Uterus (tissue), 2 donors: ENCODE measurements at regions not wholly inside any gene's neighbourhood (a gene's known extent, or its start where the extent isn't known, plus 50 kb on each side); places are given as distances from the start of the nearest gene placed in this dataset.

Source experiments
- POLR2A ChIP-seq, 2 donors: fragments of 450-650 bp; IDR thresholded peaks; one replicate each; pipeline ENCODE4 v1.6.1; 2016; ENCODE audit warnings: antibody characterized with exemption in 2 of 2, mild to moderate bottlenecking in 1 of 2, moderate library complexity in 1 of 2
- TF ChIP-seq, protein P1 (sequence below), 4 experiments: fragments of 200-600 bp in 2 of 4; fragments of 450-650 bp in 2 of 4; sonication (generic) in 2 of 4; IDR thresholded peaks; one replicate each; pipeline ENCODE4 v1.5.1; 2016 to 2019; ENCODE audit warnings: antibody characterized with exemption in 4 of 4, mild to moderate bottlenecking in 2 of 4, moderate library complexity in 1 of 4

- TF ChIP-seq POLR2A (IDR thresholded peaks at IDR 0.05), result no peak
- TF ChIP-seq, protein P1, sequence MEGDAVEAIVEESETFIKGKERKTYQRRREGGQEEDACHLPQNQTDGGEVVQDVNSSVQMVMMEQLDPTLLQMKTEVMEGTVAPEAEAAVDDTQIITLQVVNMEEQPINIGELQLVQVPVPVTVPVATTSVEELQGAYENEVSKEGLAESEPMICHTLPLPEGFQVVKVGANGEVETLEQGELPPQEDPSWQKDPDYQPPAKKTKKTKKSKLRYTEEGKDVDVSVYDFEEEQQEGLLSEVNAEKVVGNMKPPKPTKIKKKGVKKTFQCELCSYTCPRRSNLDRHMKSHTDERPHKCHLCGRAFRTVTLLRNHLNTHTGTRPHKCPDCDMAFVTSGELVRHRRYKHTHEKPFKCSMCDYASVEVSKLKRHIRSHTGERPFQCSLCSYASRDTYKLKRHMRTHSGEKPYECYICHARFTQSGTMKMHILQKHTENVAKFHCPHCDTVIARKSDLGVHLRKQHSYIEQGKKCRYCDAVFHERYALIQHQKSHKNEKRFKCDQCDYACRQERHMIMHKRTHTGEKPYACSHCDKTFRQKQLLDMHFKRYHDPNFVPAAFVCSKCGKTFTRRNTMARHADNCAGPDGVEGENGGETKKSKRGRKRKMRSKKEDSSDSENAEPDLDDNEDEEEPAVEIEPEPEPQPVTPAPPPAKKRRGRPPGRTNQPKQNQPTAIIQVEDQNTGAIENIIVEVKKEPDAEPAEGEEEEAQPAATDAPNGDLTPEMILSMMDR (IDR thresholded peaks at IDR 0.05), result no peak
These were observed 708.1 kb downstream of the EFNA5 start for GRCh38 chr5:106962464-106963230.
